ENCODE measurements at regions not wholly inside any gene's neighbourhood (a gene's known extent, or its start where the extent isn't known, plus 50 kb on each side); places are given as distances from the start of the nearest gene placed in this dataset.

DNA sequence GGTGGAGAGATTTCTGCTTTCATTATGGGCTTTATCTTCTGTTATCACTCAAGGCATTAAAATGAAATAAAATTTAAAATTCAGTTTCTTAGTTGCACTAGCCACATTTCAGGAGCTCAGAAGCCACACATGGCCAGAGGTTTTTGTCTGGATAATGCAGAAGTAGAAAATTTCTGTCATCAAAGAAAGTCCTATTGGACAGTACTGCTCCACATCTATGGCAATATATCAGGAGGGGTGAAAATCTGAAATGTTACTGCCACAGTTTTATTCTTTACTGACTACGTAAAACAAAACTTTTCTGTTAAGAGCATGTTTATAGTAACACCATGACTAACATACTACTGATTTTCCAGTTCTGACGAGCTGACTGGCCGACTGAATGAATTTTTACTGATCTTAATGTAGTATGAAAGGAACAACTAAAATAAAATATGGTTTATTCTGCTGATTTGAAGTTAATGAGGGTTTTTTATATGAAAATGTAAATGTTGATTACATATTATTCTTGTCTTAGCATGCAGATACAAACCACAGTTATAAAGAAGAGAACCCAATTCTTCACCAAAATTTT lies 264.0 kb upstream of the HAND2 start:
- DNase-seq: no peak
- Histone ChIP-seq H3K27me3 (no peaks in the 10 kb centered on the region), H3K4me1 (no peaks in the 10 kb centered on the region), H3K36me3 (no peaks in the 10 kb centered on the region), H3K9me3 (no peaks in the 10 kb centered on the region), H3K4me3 (no peak overlapping the region), H3K27ac (no peak overlapping the region)
- ATAC-seq (ENCODE audit: low FRiP score in 2 of 2): no peak
- no peak for TF ChIP-seq EP300 (IDR thresholded peaks at IDR 0.05)
- no peak for TF ChIP-seq POLR2AphosphoS5 (IDR thresholded peaks at IDR 0.05)
- TF ChIP-seq, protein P1, sequence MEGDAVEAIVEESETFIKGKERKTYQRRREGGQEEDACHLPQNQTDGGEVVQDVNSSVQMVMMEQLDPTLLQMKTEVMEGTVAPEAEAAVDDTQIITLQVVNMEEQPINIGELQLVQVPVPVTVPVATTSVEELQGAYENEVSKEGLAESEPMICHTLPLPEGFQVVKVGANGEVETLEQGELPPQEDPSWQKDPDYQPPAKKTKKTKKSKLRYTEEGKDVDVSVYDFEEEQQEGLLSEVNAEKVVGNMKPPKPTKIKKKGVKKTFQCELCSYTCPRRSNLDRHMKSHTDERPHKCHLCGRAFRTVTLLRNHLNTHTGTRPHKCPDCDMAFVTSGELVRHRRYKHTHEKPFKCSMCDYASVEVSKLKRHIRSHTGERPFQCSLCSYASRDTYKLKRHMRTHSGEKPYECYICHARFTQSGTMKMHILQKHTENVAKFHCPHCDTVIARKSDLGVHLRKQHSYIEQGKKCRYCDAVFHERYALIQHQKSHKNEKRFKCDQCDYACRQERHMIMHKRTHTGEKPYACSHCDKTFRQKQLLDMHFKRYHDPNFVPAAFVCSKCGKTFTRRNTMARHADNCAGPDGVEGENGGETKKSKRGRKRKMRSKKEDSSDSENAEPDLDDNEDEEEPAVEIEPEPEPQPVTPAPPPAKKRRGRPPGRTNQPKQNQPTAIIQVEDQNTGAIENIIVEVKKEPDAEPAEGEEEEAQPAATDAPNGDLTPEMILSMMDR (IDR thresholded peaks at IDR 0.05): no peak
- no peak for TF ChIP-seq POLR2A (IDR thresholded peaks at IDR 0.05)
- 80 to 81% methylated on average over 3 of the region's 3 CpGs for WGBS, 2 donors

DNA sequence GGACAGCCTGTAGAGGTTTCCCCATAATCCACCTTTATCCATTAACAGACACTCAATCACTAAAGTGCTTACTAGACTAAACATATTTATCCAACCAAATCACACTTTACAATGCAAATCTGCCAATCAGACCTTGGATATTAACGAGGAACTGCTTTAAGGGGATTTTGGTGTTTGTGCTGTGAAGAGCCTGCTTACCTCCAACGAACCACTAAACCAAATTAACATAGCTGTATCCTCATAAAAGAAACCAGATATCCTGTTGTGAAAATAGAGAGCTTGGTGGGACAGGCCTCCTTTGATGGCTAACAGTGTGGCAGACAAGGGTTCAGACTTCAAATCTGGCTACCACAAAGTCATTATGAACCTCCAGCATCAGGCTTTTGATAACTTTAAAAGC lies 252.6 kb upstream of the HAND2 start:
- Histone ChIP-seq H3K4me3 (no peak overlapping the region), H3K4me1 (no peaks in the 10 kb centered on the region), H3K27me3 (no peaks in the 10 kb centered on the region), H3K9me3 (peaks cover 0 to 3% (median 0%) of the 10 kb centered on the region in 4 donors), H3K36me3 (no peaks in the 10 kb centered on the region), H3K27ac (no peak overlapping the region)
- DNase-seq: no peak
- 18 to 25% methylated on average over 2 of the region's 2 CpGs for WGBS, 2 donors
- TF ChIP-seq POLR2AphosphoS5 (IDR thresholded peaks at IDR 0.05) (no peak), EP300 (IDR thresholded peaks at IDR 0.05) (no peak), POLR2A (IDR thresholded peaks at IDR 0.05) (no peak)
- TF ChIP-seq, protein P1 (IDR thresholded peaks at IDR 0.05): no peak
- no peak for ATAC-seq (ENCODE audit: low FRiP score in 2 of 2)

GRCh38 chr4:173777921-173778320 lies 247.9 kb upstream of the HAND2 start:
- ATAC-seq (ENCODE audit: low FRiP score in 2 of 2) (no peak), DNase-seq (no peak)
- H3K9me3 ChIP-seq: peaks cover 0 to 3% (median 0%) of the 10 kb centered on the region in 4 donors
- 86 to 94% methylated on average over 2 of the region's 2 CpGs for WGBS, 2 donors
- H3K4me1 ChIP-seq: no peaks in the 10 kb centered on the region
- no peak overlapping the region for H3K4me3 ChIP-seq
- TF ChIP-seq POLR2AphosphoS5 (IDR thresholded peaks at IDR 0.05) (no peak), EP300 (IDR thresholded peaks at IDR 0.05) (no peak), POLR2A (IDR thresholded peaks at IDR 0.05) (no peak)
- TF ChIP-seq, protein P1 (IDR thresholded peaks at IDR 0.05): no peak
- no peaks in the 10 kb centered on the region for H3K27me3 ChIP-seq
- H3K27ac ChIP-seq: no peak overlapping the region
- H3K36me3 ChIP-seq: no peaks in the 10 kb centered on the region

- WGBS, 2 donors: 60 to 75% methylated on average over 2 to 4 of the region's 4 CpGs
- Histone ChIP-seq H3K9me3 (peaks cover 0 to 3% (median 0%) of the 10 kb centered on the region in 4 donors), H3K4me1 (no peaks in the 10 kb centered on the region), H3K36me3 (no peaks in the 10 kb centered on the region), H3K27ac (no peak overlapping the region), H3K27me3 (no peaks in the 10 kb centered on the region), H3K4me3 (no peak overlapping the region)
- DNase-seq (no peak), ATAC-seq (ENCODE audit: low FRiP score in 2 of 2) (no peak)
- TF ChIP-seq, protein P1 (IDR thresholded peaks at IDR 0.05): no peak
- no peak for TF ChIP-seq POLR2AphosphoS5 (IDR thresholded peaks at IDR 0.05)
- TF ChIP-seq POLR2A (IDR thresholded peaks at IDR 0.05): no peak
- no peak for TF ChIP-seq EP300 (IDR thresholded peaks at IDR 0.05)
Measured at GRCh38 chr4:173777421-173777820, 247.4 kb upstream of the HAND2 start.

GRCh38 chr4:173769568-173769967 lies 239.5 kb upstream of the HAND2 start:
- Histone ChIP-seq H3K27ac (no peak overlapping the region), H3K27me3 (no peaks in the 10 kb centered on the region), H3K4me1 (no peaks in the 10 kb centered on the region), H3K36me3 (no peaks in the 10 kb centered on the region), H3K4me3 (no peak overlapping the region), H3K9me3 (no peaks in the 10 kb centered on the region)
- DNase-seq (no peak), ATAC-seq (ENCODE audit: low FRiP score in 2 of 2) (no peak)
- WGBS, 2 donors: 78 to 90% methylated on average over 1 of the region's 1 CpG
- TF ChIP-seq POLR2A (IDR thresholded peaks at IDR 0.05) (no peak), POLR2AphosphoS5 (IDR thresholded peaks at IDR 0.05) (no peak), EP300 (IDR thresholded peaks at IDR 0.05) (no peak)
- TF ChIP-seq, protein P1 (IDR thresholded peaks at IDR 0.05): no peak
